COR-L47 (cell line): ENCODE measurements at regions not wholly inside any gene's neighbourhood (a gene's known extent, or its start where the extent isn't known, plus 50 kb on each side); places are given as distances from the start of the nearest gene placed in this dataset.
"Not testable (repeated sequence)": the region's sequence is repeated elsewhere in the genome, so short reads cannot be mapped to it uniquely, and the experiment has no call there.

Experiments
- DNase-seq: peaks from one replicate; lab custom pipeline; 2025; lab: John Stamatoyannopoulos, UW

DNA sequence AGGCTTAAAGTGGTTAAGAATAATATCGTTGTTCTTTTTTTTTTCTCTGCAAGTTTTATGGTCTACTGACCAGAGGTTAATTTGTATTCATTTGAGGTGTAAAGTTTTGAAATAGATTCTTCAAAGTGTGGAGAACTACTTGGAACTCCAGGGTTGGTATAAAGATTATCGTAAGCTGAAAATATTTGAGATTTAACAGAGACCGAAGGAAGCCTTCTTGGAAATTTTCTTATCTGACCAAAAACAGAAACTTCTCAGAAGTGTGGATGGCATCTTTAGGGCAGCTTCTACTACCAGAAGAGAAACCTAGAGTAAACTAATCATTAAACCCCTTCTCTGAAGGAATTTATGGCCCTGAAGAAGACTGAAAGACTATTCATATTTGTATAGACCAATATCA is 206.8 kb upstream of the MON1B start:
- no peak for DNase-seq

DNA sequence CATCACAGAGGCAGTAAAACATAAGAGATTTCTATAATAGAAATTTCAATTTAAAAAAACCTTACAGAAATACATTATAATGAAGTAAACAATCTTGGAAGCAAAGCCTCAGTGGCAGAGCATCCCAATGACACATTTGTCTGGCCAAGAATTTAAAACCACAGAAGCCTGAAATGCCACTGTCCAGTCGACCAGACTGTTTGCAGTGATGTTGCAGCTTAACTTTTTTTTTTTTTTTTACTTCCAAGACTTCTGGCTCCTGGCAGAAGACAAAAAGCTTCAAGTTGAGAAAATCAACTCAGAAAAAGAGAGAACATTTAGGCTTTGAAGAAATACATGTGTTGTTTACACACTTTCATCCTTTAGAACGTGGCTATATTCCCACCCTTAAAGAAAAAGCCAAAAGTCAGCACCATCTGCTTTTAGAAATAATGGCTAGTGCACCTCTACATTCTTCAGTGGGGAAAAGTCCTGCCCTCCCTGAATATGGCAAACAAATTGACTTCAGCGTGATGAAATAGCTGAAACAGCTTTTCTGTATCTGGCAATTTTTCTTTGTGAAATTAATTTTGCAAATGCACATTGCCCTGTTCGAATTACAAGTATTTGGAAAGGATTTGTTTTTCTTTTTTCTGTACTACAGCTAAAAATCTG is 205.5 kb upstream of the MON1B start:
- no peak for DNase-seq

GRCh38 chr16:76988526-76988925 is 202.5 kb upstream of the MON1B start:
- DNase-seq, result no peak

- DNase-seq, result no peak
Observed at GRCh38 chr16:77002644-77003043, 188.3 kb upstream of the MON1B start.

DNA sequence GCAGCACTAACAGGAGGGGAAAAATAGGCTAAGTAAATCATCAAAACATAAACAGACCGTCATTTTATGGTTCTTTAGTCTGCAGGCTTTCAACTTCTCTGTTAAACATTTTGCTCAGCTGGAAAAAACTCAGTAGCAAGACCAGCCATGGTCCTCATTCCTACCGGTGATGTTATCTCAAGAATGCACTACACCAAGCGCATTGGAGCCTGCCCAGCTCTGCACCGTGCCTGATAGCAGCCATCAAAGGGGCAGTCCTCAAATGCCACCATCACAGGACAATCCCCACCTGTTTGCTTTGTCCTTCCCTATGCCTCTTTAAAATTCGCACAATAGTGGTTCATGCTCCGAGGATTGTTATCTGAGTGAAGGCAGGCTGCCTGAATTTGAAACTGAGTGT is 181.5 kb upstream of the MON1B start:
- no peak for DNase-seq

- DNase-seq, result no peak
Observed at GRCh38 chr16:77014441-77014840, 176.5 kb upstream of the MON1B start.

DNA sequence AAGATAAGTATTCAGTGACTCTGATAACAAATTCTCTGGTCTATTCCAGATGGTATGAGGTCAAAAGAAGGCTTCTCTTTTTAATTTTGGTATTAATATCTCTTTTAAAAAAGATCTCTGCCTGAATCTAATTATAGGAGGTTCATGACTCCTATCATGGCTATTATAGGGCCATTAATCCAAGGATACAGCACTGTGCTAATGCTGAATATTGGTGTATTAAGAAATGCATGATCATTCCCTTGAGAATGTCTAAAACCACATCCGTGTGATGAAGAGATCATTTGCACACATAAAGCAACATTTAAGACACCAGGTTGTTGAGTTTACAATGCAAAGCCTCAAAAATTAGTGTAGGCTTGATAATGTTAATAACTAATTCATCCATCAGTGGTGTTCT is 160.4 kb upstream of the MON1B start:
- DNase-seq, result no peak

DNA sequence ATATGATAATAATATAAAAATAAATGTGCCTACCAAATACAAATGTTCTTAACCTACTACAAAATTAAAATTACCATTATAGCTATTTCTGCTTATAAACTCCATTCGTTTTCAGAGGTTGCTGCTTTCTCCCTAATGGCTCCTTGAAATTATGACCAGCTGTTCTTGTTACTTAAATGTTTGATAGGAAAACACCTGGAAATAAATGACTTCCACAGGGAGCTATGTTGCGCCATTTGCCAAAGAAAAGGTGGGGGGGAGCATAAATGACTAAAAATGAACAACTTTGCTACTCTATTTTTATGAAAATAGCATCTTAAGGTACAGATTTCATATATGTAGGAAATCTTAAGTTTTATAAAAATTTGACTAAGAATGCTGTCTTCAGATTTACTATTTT is 157.5 kb upstream of the MON1B start:
- no peak for DNase-seq

DNA sequence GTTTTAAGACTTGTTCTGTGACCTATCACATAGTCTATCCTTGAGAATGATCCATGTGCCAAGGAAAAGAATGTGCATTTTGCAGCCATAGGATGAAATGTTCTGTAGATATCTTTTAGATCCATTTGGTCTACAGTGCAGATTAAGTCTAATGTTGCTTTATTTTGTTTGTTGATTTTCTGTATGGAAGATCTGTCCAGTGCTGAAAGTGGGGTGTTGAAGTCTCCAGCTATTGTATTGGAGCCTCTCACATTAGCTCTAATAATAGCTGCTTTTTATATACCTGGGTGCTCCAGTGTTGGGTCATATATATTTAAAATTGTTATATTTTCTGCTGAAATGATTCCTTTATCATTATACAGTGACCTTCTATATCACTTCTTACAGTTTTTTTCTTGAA is 155.6 kb upstream of the MON1B start:
- no peak for DNase-seq

GRCh38 chr16:77037696-77038347 is 153.2 kb upstream of the MON1B start:
- no peak for DNase-seq

- no peak for DNase-seq
Observed at GRCh38 chr16:77041468-77041867, 149.5 kb upstream of the MON1B start.

- peak; percentile 66 for DNase-seq
Observed at GRCh38 chr16:77043076-77043475, 147.9 kb upstream of the MON1B start.

DNA sequence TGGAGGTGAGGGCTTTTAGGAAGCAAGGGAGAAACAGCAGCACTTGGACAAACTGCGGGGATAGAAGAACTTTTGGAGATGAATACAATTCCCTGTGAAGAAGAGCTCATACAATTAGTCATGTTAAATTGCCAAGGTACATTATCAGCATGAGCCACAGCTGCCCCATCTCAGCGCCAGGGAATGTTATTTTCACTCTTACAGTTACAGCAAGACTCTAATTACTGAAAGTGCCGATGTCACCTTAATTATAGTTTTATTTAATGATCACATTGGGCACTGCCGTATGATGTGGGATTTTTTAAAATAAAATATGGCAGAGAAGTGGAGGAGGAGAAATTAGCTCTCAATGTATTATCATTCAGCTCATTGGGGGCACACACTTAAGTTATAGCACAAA is 144.8 kb upstream of the MON1B start:
- peak; percentile 47 for DNase-seq

DNA sequence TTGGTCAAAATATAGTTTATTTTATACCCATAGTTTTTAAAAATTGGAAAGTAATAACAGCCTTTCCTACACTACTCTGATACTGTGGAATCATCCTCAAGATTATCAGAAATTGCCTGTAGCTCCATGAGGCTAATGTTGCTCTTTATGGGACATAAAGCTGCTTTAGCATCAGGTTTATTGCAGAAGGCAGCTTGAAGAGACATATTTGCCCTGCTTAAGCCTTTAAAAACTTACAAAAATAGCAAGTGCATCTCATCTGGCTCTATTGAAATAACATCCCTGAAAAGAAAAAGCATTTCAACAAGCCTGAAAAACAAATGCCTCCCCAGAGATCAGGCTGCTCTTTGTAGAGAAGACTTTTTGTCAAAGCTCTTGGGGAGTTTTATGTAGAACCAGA is 142.9 kb upstream of the MON1B start:
- DNase-seq, result no peak

GRCh38 chr16:77049577-77049976 is 141.4 kb upstream of the MON1B start:
- no peak for DNase-seq

DNA sequence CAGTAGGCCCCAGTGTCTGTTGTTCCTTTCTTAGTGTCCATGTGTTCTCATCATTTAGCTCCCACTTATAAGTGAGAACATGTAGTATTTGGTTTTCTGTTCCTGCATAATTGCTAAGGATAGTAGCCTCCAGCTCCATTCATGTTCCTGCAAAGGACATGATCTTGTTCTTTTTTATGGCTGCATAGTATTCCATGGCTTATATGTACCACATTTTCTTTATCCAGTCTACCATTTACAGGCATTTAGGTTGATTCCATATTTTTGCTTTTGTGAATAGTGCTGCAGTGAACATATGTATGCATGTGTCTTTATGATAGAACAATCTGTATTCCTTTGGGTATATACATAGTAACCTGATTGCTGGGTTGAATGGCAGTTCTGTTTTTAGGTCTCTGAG is 134.4 kb upstream of the MON1B start:
- not testable (repeated sequence) for DNase-seq

DNA sequence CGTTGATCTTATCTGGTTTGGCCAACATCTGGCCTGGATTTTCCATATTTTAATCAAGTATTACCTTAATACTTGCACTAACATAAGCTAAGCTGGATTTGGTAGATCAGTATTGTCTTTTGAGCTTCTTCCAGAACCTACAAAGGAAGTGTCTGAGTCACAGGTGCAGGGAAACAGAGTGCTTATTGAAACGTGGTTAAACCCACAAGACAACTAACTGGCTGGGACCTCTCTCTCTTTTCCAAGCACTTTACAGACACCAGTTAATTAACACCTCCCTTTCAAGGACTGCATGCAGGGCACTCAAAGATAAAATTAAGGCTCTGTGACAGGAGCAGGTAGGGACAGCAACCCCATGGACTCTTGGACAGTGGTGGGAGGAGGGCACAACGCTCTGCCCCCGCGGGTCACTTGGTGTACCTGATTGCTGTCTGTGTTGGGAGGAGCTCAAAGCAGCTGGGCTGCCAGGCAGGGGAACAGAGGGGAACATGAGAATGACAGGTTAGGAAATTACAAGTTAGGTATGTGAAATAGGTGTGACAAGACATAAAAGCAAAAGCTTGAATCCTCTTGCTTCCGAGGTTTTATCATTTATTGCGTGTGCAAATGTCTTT is 133.7 kb upstream of the MON1B start:
- no peak for DNase-seq

GRCh38 chr16:77059446-77059845 is 131.5 kb upstream of the MON1B start:
- DNase-seq, result peak; percentile 60

DNA sequence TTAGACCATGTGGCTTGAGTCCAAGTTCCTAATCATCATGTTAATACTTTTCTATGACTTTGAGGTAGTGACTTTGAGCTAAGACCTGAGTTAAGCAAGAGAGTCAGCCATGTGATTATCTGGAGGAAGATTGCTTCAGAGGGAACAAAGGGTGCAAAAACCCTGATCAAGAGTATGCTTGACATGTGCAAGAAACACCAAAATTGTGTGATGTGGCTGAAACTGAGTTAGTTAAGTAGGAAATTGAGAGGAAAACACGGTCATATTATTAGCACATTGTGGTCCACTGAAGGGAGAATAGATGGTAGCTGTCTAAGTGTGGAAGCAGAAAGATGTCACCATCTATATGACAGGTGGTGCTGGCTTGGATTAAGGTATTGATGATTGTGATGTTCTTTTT is 130.4 kb upstream of the MON1B start:
- DNase-seq, result no peak

DNA sequence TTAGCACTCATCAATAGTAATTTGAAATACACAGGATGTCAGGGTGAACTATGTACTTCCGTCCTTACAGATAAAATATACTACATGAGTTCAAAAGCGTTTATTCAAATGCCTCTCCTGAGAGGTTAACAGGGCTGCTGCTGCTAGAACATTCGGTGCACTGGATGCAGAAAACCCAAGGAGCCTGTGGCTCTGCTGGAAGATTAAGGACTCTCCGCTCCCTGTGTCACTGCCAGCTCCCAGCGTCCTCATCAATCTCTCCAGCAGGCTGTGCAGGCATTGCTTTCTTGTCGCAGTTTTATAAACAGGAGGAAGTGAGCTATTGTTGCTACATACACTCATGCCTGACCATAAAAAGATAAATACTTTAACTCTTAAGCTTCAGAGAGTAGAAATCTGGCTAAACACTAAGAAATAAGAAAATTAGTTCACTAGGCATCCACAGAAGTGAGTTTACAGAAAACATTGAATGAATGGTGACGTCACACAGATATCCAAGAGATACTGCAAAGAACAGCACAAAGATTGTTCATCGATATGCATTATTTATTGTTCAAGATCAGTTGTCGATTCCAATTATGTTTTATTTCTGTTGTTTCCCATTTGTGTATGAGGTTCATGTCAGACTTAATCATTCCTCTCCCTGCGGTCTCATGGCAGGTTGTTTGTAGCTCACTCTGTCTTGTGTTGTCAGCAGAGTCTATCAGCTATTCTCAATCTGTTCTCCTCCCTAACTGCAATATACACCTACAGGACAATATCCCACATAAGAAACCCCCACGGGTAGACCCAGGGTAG is 127.9 kb upstream of the MON1B start:
- no peak for DNase-seq

GRCh38 chr16:77063676-77064016 is 127.3 kb upstream of the MON1B start:
- DNase-seq, result no peak

DNA sequence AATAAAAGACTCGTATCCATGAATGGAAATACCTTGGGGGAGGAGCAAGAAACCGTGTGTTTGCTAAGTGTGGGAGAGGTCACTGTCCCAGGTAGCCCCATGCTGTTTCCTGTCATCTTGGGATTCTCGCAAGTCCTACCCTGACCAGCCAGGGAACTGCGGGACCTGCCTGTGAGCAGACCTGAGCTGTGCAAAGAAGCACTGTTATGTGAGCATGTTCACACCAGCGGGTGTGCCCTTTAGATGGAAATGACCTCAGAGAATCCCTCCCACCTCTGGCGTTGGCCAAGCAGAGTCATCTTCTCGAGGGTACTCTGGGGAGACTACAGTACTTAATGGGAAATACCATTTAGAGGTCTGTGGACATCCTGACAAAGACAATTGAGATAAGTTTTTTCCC is 127.0 kb upstream of the MON1B start:
- no peak for DNase-seq

DNA sequence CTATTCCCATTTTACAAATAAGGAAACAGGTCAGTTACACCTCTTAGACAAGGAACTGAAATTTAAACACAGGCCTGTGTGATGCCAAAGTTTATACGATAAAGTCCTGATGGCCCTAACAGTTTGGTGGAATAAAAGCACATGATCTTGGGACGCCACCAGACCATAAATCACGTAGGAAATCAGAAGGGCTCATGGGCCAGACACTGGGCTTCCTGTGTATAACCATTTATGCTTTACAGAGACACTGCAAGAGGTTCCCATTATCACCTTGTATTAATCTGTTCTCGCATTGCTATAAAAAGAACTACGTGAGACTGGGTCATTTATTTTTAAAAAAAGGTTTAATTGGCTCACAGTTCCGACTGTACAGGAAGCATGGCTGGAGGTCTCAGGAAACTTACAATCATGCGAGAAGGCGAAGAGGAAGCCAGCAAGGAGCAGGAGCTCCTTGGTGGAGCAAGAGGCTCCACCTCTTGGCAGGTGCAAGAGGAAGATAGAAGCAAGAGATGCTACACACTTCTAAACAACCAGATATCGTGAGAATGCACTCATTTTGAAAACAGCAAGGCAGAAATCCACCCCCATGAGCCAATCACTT is 124.0 kb upstream of the MON1B start:
- DNase-seq, result no peak
